Activated naive CD4-positive, alpha-beta T cell treated with anti-CD3 and anti-CD28 coated beads, Interleukin-2, amount 50 U/mL, for 72 hours (primary cell): ENCODE measurements at regions not wholly inside any gene's neighbourhood (a gene's known extent, or its start where the extent isn't known, plus 50 kb on each side); places are given as distances from the start of the nearest gene placed in this dataset.

Experiments
- ATAC-seq, 2 donors: fragments of 150-1000 bp; cut with Tn5 transposase; 2 replicates each; pipeline ENCODE4 v1.10.0; 2021; ENCODE audit warnings: mild to moderate bottlenecking in 2 of 2, moderate library complexity in 2 of 2
- DNase-seq, 2 donors: peaks; one replicate each; pipeline ENCODE4 v3.0.0; 2021 to 2022; ENCODE audit warnings: low spot score in 2 of 2
- H3K27ac Mint-ChIP-seq, 2 donors: one replicate each; pipeline ENCODE4 v1.8.0; 2022; ENCODE audit warnings: mild to moderate bottlenecking in 2 of 2, mixed read lengths in 2 of 2
- H3K36me3 Mint-ChIP-seq, 2 donors: one replicate each; pipeline ENCODE4 v1.8.0; 2022; ENCODE audit warnings: mixed read lengths in 2 of 2
- H3K9me3 Mint-ChIP-seq, 2 donors: one replicate each; pipeline ENCODE4 v1.8.0; 2022; ENCODE audit warnings: mixed read lengths in 2 of 2

- no peak for ATAC-seq
- DNase-seq: no peak
- H3K27ac Mint-ChIP-seq: no peak overlapping the region
These were observed 700.7 kb downstream of the PCDH18 start for GRCh38 chr4:136831553-136831952.

GRCh38 chr4:136829280-136829679, 703.0 kb downstream of the PCDH18 start:
- no peak overlapping the region for H3K27ac Mint-ChIP-seq
- H3K36me3 Mint-ChIP-seq: no peaks in the 10 kb centered on the region
- peaks cover 0 to 5% of the 10 kb centered on the region in 2 donors for H3K9me3 Mint-ChIP-seq
- ATAC-seq (no peak), DNase-seq (no peak)

More at GRCh38 chr4:136831553-136831952, 700.7 kb downstream of the PCDH18 start:
- H3K36me3 Mint-ChIP-seq: no peaks in the 10 kb centered on the region
- peaks cover 0 to 12% of the 10 kb centered on the region in 2 donors for H3K9me3 Mint-ChIP-seq

- H3K9me3 Mint-ChIP-seq: no peaks in the 10 kb centered on the region
- no peak overlapping the region for H3K27ac Mint-ChIP-seq
- ATAC-seq (no peak), DNase-seq (no peak)
- H3K36me3 Mint-ChIP-seq: no peaks in the 10 kb centered on the region
These were observed 709.3 kb downstream of the PCDH18 start for GRCh38 chr4:136823020-136823419.

- Mint-ChIP-seq H3K9me3 (peaks cover 0 to 5% of the 10 kb centered on the region in 2 donors), H3K36me3 (no peaks in the 10 kb centered on the region), H3K27ac (no peak overlapping the region)
- ATAC-seq (no peak), DNase-seq (no peak)
These were observed 713.4 kb downstream of the PCDH18 start for GRCh38 chr4:136818811-136819330.

- Mint-ChIP-seq H3K9me3 (peaks cover 0 to 13% of the 10 kb centered on the region in 2 donors), H3K36me3 (no peaks in the 10 kb centered on the region), H3K27ac (no peak overlapping the region)
- DNase-seq (no peak), ATAC-seq (no peak)
These were observed 720.0 kb downstream of the PCDH18 start for GRCh38 chr4:136812100-136812880.

GRCh38 chr4:136811496-136812077, 720.7 kb downstream of the PCDH18 start:
- ATAC-seq: no peak
- no peak for DNase-seq
- H3K36me3 Mint-ChIP-seq: no peaks in the 10 kb centered on the region
- no peak overlapping the region for H3K27ac Mint-ChIP-seq
- peaks cover 0 to 13% of the 10 kb centered on the region in 2 donors for H3K9me3 Mint-ChIP-seq

- DNase-seq (no peak), ATAC-seq (no peak)
- no peak overlapping the region for H3K27ac Mint-ChIP-seq
- no peaks in the 10 kb centered on the region for H3K36me3 Mint-ChIP-seq
- H3K9me3 Mint-ChIP-seq: peaks cover 0 to 13% of the 10 kb centered on the region in 2 donors
These were observed 721.7 kb downstream of the PCDH18 start for GRCh38 chr4:136810626-136811025.

- DNase-seq (no peak), ATAC-seq (no peak)
- Mint-ChIP-seq H3K27ac (no peak overlapping the region), H3K36me3 (no peaks in the 10 kb centered on the region), H3K9me3 (peaks cover 4 to 25% of the 10 kb centered on the region in 2 donors)
These were observed 725.5 kb downstream of the PCDH18 start for GRCh38 chr4:136806844-136807243.

GRCh38 chr4:136805617-136806016, 726.7 kb downstream of the PCDH18 start:
- ATAC-seq: no peak
- Mint-ChIP-seq H3K27ac (no peak overlapping the region), H3K36me3 (no peaks in the 10 kb centered on the region), H3K9me3 (peaks cover 4 to 25% of the 10 kb centered on the region in 2 donors)
- no peak for DNase-seq

GRCh38 chr4:136803433-136803832, 728.9 kb downstream of the PCDH18 start:
- peaks cover 4 to 26% of the 10 kb centered on the region in 2 donors for H3K9me3 Mint-ChIP-seq
- no peak overlapping the region for H3K27ac Mint-ChIP-seq
- H3K36me3 Mint-ChIP-seq: no peaks in the 10 kb centered on the region
- DNase-seq (no peak), ATAC-seq (no peak)

- Mint-ChIP-seq H3K36me3 (no peaks in the 10 kb centered on the region), H3K9me3 (peaks cover 4 to 23% of the 10 kb centered on the region in 2 donors), H3K27ac (no peak overlapping the region)
- ATAC-seq (no peak), DNase-seq (no peak)
These were observed 732.0 kb downstream of the PCDH18 start for GRCh38 chr4:136800248-136800647.

GRCh38 chr4:136796953-136797352, 735.3 kb downstream of the PCDH18 start:
- no peaks in the 10 kb centered on the region for H3K36me3 Mint-ChIP-seq
- ATAC-seq: no peak

GRCh38 chr4:136793848-136794247, 738.4 kb downstream of the PCDH18 start:
- no peak for DNase-seq
- ATAC-seq: no peak
- H3K27ac Mint-ChIP-seq: no peak overlapping the region
- H3K9me3 Mint-ChIP-seq: peaks cover under 1 to 8% of the 10 kb centered on the region in 2 donors
- H3K36me3 Mint-ChIP-seq: no peaks in the 10 kb centered on the region

More at GRCh38 chr4:136796953-136797352, 735.3 kb downstream of the PCDH18 start:
- Mint-ChIP-seq H3K9me3 (peaks cover 0 to 11% of the 10 kb centered on the region in 2 donors), H3K27ac (no peak overlapping the region)
- DNase-seq: no peak

GRCh38 chr4:136784326-136784725, 748.0 kb downstream of the PCDH18 start:
- no peak overlapping the region for H3K27ac Mint-ChIP-seq
- DNase-seq: no peak
- H3K9me3 Mint-ChIP-seq: peaks cover 8 to 13% of the 10 kb centered on the region in 2 donors
- peaks cover 0 to 5% of the 10 kb centered on the region in 2 donors for H3K36me3 Mint-ChIP-seq
- ATAC-seq: no peak

- ATAC-seq (no peak), DNase-seq (no peak)
- H3K36me3 Mint-ChIP-seq: no peaks in the 10 kb centered on the region
- H3K9me3 Mint-ChIP-seq: peaks cover 2 to 10% of the 10 kb centered on the region in 2 donors
- no peak overlapping the region for H3K27ac Mint-ChIP-seq
These were observed 762.6 kb downstream of the PCDH18 start for GRCh38 chr4:136769717-136770116.

GRCh38 chr4:136768925-136769275, 763.4 kb downstream of the PCDH18 start:
- DNase-seq (no peak), ATAC-seq (no peak)
- Mint-ChIP-seq H3K9me3 (peaks cover 2 to 10% of the 10 kb centered on the region in 2 donors), H3K36me3 (no peaks in the 10 kb centered on the region), H3K27ac (no peak overlapping the region)

GRCh38 chr4:136768213-136768924, 763.9 kb downstream of the PCDH18 start:
- Mint-ChIP-seq H3K9me3 (peaks cover 2 to 10% of the 10 kb centered on the region in 2 donors), H3K36me3 (no peaks in the 10 kb centered on the region), H3K27ac (no peak overlapping the region)
- no peak for DNase-seq
- no peak for ATAC-seq
